DMS53 (cell line): ENCODE measurements at regions not wholly inside any gene's neighbourhood (a gene's known extent, or its start where the extent isn't known, plus 50 kb on each side); places are given as distances from the start of the nearest gene placed in this dataset.
A peak's percentile ranks its signal among the peaks of the same experiment; 100 is the strongest.
"Not testable (repeated sequence)": the region's sequence is repeated elsewhere in the genome, so short reads cannot be mapped to it uniquely, and the experiment has no call there.

Source experiments
- DNase-seq: peaks from one replicate; lab custom pipeline; 2025; lab: John Stamatoyannopoulos, UW

DNA sequence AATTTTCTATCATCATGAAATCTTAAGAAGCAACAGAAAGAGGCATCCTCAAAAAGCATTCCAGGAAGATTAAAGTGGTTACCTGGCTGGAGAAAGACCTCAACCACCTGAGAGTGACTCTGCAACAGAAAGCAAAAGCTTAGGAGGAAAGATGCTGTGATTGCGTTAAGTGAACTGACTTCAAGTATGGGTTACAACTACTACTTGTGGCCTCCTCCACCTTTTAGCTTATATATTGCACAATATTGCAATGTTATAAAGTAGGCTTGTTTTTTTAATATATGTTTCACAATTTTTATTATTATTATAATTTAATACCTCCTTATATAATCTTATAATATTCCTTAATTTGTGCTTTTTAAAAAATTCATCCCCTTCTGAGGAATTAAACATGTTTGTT, 1407.5 kb downstream of the KCNT2 start:
- no peak for DNase-seq

DNA sequence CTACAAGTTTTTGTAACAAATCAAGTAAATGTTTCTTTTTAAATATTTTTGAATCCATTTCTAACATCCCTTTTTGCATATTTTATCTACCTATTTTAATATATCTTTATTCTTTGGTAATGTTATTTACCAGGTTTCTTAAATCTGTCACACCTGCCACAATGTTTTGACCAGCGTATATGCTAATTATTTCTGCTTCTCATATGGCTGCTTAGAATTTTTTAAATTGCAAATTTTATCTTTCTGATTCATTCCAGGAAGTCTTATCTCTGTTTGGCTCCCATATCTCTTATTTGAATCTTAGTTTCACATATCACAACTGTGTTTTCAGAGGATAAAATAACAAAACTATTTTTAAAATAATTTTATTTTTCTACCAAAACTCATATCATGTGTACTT, 1411.1 kb downstream of the KCNT2 start:
- no peak for DNase-seq

DNA sequence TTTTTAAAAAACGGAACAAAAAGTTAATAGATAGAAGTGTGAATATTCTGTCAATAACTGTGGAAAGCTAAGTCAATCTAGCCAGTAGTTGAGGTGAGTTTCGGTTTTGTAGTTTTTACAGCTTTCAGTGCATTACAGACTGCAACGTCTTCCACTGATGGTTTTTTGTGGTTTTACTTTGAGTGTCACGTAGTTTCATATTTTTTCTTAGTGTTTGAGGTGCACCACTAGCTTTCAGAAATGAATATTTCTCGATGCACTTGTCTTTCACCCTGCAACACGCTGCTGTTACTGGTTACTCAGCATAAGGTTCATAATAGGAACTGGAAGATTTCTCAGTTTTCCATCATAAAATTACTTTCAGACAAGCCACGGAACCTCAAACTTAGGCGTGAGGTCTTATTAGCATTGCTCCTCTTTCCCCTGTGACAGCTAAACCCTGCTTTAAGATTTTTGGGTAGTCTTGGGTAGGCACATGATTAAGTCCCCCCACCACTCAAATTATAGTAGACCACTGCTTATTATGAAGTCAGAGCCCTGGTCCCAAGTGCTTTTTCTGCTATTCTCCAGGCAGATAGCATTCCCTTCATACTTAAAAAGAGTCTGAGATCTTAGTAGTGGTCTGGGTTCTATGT, 1412.7 kb downstream of the KCNT2 start:
- no peak for DNase-seq

DNA sequence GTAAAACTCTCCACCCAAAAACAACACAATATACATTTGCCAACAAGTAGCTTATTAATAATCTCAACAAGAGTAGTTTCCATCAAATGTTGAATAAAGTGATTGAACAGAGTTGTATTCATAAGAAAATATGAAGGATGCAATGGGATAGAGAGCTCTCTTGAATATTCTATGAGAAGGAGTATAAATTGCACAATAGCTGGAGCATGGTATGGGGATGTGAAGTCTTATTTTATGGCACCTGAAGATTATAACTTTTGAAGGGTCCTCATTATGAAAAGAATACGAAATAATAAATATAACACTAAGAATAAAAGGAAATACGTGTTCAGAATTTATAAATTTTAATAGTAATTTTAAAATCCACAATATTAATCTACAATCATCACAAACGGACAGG, 1415.1 kb downstream of the KCNT2 start:
- no peak for DNase-seq

DNA sequence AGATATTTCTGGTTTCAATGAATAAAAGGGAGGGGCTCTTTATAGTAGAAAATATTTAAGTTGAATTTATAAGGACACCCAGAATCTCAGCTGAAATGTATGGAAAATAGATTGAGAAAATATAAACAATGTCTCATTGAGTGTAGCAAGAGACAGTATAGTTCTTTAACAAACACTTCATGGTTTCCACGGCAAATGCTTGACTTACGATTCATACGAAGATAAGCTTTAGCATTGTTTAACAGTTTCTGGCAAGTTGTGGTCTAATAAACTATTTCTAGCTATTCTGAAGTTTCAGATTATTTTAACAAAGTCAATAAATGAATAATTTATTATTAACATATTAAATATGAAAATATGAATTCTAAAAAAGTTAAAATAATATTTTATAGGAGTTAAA, 1419.4 kb downstream of the KCNT2 start:
- peak; percentile 40 for DNase-seq

DNA sequence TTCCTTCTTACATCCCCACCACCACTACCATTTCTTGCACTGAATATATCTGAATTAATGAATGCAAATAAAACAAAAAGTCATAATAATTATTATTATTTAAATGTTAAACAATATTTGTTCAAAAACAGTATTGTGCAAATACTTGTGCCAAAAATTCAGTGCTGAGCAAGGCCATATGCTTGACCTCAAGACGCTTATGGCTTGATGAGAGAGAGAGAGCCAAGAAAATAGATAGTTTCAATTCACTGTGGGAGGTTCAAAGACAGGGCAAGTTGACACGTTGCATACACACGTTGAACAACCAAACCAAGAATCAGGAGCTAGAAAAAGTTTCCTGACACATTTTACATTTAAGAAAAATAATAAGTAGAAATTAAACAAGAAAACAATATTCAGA, 1421.7 kb downstream of the KCNT2 start:
- no peak for DNase-seq

DNA sequence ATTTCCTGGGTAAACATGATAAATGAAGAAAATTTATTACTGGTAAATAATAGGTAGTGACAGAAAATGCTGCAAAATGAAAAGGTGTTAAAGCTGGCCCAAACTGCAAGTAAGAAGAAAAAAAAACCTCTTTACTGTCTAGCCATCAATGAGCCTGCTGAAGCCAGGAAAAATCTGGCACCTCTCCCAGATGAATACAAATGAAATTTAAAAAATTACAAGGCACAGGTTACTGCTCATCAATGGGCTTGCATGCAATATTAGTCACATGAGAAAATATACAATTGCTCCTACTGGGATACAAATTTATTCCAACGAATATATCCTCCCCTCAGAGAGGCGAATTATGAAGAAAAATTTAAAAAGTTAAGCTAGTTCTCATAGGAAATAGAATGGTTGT, 1422.5 kb downstream of the KCNT2 start:
- DNase-seq: no peak

DNA sequence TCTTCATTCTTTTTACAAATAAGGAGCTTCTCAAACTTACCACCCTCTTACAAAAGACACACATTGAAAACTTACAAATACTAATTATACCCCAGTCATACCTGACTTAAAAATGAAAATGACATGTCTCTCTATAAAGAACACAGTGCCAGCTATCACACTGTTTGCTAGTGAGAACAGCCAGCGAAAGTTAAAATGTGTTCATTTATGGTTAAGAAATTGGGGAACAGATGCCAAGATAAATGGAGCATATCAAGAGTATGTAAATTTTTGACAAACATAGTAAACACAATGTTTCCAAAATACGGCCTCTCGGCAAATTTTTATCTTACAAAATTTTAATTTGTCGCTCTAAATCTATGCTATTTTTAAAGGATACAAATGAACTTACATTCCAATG, 1422.9 kb downstream of the KCNT2 start:
- no peak for DNase-seq

DNA sequence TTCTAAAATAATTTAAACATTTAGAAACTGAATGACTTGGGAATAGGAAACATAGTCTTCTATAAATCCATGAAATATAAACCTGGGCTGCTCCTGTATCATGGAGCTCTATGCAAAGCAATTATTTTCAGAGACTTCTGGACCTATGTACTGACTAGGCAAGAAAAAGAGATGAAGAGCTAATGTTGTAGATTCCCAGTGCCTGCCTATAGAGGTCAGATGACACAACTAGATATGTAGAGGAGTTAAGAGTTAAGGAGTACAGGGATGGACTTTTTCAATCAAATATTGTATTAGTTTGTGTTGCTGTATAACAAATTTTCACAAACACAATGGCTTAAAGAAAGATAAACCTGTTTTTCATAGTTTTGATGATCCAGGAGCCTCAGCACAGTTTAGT, 1434.5 kb downstream of the KCNT2 start:
- peak; percentile 28 for DNase-seq

DNA sequence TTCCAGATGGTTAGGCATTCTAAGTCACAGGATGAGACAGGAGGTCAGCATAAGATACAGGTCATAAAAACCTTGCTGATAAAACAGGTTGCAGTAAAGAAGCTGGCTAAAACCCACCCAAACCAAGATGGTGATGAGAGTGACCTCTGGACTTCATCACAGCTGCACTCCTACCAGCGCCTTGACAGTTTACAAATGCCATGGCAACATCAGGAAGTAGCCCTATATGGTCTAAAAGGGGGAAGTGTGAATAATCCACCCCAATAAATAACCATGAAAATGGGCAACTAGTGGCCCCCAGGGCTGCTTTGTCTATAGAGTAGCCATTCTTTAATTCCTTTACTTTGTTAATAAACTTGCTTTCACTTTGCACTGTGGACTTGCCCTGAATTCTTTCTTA, 1448.4 kb downstream of the KCNT2 start:
- DNase-seq: not testable (repeated sequence)

DNA sequence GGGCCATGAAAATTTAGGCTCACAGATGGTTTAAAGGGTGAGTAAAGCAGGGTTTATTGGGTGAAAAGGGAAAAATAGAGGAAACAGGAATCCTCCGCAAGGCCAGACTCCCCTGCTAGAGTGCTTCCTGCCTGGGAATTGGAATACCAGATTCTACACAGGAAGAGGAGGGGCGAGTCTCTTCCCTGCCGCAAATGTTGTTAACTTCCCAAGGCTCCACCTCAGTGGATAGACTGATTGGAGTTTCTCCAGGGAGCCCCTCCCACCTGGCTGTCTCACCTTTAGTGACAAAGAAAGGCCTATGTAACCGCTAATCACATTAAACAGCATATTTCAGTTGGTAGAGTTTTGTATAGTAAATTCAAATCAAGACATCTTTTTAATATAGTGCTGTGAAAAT, 1450.1 kb downstream of the KCNT2 start:
- DNase-seq: no peak

DNA sequence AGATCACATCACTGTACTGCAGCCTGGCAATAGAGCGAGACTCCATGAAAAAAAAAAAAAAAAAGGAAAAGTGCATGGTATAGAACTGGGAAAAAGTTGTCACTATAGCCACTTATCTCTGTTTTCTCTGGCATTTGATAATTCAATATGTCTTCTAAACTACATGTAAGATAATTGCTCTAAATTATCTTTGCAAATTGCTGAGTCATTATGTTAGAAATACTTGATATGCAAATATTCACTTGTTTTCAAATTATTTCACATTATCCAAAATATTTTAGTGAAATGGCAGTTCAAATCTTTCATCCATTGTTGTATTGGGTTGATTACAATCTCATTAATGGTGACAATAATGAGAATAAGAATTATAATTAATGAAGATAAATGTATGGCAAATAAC, 1455.1 kb downstream of the KCNT2 start:
- DNase-seq: no peak

DNA sequence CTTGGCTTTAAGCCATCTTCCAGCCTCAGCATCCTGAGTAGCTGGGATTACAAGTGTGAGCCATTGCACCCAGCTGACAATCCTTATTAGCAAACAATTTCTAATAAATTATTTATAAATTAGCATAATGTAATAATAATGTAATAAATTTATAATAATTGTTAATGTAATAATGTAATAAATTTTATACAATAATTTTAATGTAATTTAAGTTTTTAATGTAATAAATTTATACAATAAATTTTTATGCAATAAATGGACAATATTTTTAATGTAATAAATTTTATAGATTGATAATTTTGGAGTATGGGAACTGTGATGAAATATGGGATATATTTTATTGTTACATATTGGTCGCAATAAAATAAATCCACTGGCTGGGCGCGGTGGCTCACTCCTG, 1457.5 kb downstream of the KCNT2 start:
- DNase-seq: no peak

DNA sequence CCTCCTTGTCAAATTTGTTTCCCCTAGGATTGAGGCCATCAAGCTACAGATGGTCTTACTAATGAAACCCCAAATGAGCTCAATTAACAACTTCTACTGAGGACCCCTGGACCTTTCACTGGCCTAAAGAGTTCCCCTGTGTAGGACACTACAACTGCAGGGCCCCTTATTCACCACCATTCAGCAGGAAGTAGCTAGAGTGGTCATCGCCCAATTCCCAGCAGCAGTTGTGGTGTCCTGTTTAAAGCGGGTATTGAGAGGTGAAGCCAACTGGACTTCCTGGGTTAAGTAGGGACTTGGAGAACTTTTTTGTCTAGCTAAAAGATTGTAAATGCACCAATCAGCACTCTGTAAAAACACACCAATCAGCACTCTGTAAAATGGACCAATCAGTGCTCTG, 1466.9 kb downstream of the KCNT2 start:
- DNase-seq: peak; percentile 40

DNA sequence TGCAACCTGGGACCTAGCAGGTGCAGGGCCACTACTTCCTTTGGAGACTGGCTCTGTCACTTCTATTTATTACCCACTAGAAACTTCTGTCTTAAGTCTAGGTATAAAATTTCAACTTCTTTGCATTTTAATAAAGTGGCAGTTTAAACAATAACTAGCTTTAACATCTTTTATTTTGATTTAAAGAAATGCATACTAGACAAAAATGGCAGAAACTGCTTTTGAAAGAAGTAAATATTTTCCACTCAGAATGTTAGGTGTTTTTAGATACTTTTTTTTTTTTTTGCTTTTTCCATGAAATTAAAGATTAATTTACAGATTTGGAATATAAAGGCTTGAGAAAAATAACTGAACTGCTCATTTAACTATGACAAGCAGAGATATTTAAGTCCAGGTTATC, 1477.6 kb downstream of the KCNT2 start:
- no peak for DNase-seq

DNA sequence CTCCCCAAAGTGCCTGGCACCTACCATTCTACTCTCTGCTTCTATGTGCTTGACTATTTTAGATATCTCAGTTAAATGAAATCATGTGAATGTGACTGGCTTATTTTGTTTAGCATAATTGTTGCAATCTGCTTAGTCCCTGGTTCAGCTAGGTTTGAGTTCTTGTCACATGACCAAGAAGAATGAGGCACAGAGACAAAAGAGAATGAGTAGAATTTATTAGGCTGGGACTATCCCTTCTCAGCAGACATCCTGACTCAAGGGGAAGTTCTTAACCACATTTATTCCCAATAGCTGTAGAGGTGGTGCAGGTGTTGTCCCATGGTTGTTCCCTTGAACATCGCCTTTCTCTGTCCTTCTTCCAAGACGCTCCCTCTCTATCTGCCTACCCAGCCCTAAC, 1485.7 kb downstream of the KCNT2 start:
- no peak for DNase-seq

DNA sequence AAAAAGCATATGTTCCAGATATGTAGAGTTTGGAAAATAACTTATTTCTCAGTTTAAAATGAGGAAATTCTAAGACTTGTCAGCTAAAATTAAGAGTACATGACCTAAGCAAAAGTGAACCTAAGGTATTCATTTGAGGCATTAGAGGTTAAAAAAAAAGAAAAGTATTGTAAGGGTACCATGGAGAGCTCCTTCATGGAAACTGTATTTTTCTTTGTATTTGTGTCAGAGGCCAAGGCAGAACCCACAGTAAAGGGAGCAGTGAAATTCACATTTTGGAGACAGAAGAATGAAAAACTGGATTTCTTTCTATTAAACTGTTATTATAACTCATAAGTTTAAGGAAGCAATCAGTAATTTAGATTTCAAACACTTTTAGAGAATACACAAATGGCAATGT, 1494.8 kb downstream of the KCNT2 start:
- DNase-seq: no peak

DNA sequence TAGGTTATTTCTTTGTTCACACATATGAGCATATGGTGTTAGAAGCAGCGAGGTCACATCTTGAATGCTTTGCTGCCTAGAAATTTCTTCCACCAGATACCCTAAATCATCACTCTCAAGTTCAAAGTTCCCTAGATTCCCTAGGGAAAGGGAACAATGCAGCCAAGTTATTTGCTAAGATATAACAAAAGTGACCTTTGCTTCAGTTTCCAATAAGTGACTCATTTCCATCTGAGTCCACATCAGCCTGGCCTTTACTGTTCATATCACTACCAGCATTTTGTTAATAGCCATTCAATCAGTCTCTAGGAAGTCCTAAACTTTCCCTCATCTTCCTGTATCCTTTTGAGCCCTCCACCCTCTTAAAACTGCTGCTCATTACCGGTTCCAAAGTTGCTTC, 1502.5 kb downstream of the KCNT2 start:
- DNase-seq: no peak

DNA sequence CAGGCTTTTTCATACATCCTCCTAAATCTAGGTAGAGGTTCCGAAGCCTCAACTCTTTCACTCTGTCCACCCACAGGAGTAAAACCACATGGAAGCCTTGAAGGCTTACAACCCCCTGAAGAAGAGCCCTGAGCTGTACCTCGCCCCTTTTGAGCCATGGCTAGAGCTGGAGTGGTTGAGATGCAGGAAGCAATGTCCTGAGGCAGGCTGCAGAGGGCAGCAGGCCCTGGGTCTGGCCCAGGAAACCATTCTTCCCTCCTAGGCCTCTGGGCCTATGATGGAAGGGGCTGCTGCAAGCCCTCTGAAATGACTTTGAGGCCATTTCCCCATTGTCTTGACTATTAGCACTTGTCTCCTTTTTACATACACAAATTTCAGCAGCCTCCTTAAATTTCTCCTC, 1503.0 kb downstream of the KCNT2 start:
- peak; percentile 6 for DNase-seq

DNA sequence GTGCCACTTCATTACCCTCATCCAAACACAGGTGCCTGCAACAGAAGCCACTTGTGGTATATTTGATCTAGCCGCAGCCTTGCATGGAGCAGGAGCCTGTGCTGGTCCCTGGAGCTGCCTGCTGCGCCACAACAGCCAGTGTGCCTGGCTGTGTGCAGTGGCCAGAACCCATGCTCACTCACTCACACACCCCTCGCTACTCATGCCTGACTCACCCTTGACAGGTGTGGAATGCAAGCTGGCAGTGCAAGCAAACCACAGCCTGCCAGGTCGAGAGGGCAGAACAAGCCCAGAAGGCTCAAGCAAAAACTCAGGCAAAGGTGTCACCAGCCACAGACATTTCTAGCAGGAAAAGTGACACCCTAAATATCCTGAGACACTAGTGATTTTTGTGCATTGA, 1510.9 kb downstream of the KCNT2 start:
- peak; percentile 91 for DNase-seq

DNA sequence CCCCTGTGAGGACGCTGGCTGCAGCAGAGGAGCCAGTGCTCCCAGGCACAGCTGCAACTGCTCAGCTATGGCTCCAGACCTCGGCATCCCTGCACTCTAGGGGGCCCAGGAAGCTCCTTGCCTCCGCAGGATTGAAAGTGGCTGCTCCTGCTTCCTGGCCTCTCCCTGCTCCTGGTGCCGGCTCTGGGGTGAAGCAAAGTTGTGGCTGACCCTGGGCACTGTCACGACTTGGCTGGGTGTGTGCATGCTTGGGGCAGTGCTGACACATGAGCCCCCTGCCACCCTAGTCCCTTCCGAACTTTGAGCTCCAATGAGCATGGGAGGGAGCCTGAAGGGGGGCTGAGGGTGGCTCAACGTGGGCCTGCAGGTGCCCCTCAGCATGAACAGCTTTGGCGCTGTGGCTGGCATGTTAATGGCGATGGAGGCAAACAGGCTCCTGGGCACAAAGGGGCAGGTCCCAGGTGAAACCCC, 1512.2 kb downstream of the KCNT2 start:
- no peak for DNase-seq

DNA sequence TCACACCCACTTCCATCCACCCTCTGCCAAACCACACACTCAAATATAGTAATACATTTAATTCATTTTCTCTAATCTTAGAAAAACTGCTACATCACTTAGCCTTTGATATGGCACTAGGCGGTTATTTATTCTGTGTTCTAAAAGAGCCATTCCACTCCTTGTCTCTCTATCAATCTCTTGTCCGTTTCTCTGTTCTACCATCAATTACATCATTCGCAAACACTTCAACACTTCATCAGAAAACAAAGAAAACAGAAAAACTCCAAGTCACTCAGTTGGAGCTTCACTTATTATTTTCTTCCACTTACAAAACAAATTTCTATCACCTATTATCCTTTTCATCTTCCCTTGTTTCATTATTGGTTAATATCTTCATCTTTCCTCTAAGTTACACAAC, 1523.0 kb downstream of the KCNT2 start:
- no peak for DNase-seq

DNA sequence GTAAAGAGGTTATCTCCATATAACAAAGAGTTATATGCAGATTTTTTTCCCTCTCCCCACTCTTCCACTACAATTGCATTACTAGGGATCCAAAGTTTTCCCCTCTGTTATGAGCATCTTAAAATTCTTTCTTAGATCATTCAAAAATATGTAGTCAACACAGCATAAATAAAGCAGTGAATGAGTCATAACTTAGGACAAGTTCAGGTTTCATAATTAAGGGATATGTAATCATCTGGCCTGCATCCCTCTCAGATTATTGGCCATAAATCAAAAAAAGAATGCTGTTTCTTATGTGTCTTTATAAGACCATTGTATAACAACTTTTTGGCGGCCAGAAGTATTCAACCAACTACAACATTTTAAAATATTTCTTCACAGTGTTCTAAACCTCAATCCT, 1526.1 kb downstream of the KCNT2 start:
- no peak for DNase-seq

DNA sequence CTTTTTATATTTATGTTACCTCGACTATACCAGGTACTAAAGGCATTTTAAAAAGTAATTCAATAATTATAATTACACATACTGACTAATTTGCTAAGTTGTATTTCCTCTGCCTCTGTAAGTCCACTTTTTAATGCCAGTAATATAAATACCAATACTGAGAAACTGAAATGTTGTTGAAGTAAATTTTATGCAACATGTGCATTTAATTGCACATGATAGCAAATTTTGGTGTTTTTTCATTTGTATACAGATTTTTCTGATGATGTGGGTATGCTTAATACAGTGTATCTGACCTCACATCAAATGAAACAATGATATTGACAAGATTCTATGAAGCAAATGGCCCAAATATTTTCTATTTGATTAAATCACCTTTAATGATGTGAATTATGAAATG, 1531.6 kb downstream of the KCNT2 start:
- DNase-seq: no peak

DNA sequence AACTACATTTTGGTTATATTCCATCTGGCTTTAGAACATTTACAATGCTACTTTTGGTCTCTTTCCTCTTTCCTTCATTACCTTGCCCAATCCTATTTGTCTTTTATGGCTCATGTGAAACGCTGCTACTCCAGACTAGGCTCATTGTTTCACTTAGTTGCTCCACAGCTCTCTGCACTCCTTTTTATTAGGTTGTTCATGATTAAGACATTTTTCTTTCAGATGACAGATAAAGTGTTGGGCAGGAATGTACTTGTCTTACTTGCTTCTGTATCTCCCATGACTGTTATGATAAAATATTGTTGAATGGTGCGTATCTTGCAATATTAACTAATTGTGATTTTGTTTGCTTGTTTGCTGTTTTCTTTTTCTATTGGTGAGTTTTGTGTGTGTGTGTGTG, 1532.3 kb downstream of the KCNT2 start:
- no peak for DNase-seq
